ENCODE measurements at regions not wholly inside any gene's neighbourhood (a gene's known extent, or its start where the extent isn't known, plus 50 kb on each side); places are given as distances from the start of the nearest gene placed in this dataset.
"Not testable (repeated sequence)": the region's sequence is repeated elsewhere in the genome, so short reads cannot be mapped to it uniquely, and the experiment has no call there.

DNA sequence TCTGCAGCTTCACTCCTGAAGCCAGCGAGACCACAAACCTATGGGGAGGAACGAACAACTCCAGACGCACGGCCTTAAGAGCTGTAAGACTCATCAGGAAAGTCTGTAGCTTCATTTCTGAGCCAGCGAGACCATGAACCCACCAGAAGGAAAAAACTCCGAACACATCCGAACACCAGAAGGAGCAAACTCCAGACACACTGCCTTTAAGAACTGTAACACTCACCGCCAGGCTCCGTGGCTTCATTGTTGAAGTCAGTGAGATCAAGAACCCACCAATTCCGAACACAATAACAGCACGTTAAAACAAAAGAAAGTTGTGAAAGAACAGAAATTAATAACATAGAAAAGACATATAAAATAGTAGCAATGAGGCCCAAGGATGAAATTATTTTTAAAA is 300.5 kb upstream of the MDFIC2 start:
- CTCF ChIA-PET: no interaction called here
- no peaks in the 10 kb centered on the region for H3K27me3 ChIP-seq (replicated peaks; ENCODE audit: insufficient read depth, low read depth, low read length, poor library complexity)
- BruUV-seq (replicated peaks): no TSS peak
- H3K4me3 ChIP-seq (ENCODE audit: low read depth, low read length, poor library complexity, severe bottlenecking): no peak overlapping the region
- no peak overlapping the region for H3K27ac ChIP-seq (ENCODE audit: low read depth, low read length, poor library complexity, severe bottlenecking)
- DNase-seq (ENCODE audit: low spot score): no peak
- no peaks in the 10 kb centered on the region for H3K36me3 ChIP-seq (ENCODE audit: insufficient read depth, low read length, poor library complexity, severe bottlenecking)
- TF ChIP-seq EZH2 (IDR thresholded peaks at IDR 0.05; ENCODE audit: borderline replicate concordance, low read depth, low read length, poor library complexity, severe bottlenecking): no peak
- TF ChIP-seq, protein P1, sequence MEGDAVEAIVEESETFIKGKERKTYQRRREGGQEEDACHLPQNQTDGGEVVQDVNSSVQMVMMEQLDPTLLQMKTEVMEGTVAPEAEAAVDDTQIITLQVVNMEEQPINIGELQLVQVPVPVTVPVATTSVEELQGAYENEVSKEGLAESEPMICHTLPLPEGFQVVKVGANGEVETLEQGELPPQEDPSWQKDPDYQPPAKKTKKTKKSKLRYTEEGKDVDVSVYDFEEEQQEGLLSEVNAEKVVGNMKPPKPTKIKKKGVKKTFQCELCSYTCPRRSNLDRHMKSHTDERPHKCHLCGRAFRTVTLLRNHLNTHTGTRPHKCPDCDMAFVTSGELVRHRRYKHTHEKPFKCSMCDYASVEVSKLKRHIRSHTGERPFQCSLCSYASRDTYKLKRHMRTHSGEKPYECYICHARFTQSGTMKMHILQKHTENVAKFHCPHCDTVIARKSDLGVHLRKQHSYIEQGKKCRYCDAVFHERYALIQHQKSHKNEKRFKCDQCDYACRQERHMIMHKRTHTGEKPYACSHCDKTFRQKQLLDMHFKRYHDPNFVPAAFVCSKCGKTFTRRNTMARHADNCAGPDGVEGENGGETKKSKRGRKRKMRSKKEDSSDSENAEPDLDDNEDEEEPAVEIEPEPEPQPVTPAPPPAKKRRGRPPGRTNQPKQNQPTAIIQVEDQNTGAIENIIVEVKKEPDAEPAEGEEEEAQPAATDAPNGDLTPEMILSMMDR (conservative IDR thresholded peaks at IDR 0.05; ENCODE audit: low read depth, low read length): no peak
- intact Hi-C loops (cut with micrococcal nuclease; ENCODE audit: unreplicated experiment): no loop called here
- no peaks in the 10 kb centered on the region for H3K9me3 ChIP-seq (ENCODE audit: low read depth, low read length, poor library complexity, severe bottlenecking)
- POLR2A ChIA-PET (ENCODE audit: low non-redundant PET): no interaction called here
- H3K4me1 ChIP-seq (ENCODE audit: insufficient read depth, low read length, poor library complexity, severe bottlenecking): no peaks in the 10 kb centered on the region

DNA sequence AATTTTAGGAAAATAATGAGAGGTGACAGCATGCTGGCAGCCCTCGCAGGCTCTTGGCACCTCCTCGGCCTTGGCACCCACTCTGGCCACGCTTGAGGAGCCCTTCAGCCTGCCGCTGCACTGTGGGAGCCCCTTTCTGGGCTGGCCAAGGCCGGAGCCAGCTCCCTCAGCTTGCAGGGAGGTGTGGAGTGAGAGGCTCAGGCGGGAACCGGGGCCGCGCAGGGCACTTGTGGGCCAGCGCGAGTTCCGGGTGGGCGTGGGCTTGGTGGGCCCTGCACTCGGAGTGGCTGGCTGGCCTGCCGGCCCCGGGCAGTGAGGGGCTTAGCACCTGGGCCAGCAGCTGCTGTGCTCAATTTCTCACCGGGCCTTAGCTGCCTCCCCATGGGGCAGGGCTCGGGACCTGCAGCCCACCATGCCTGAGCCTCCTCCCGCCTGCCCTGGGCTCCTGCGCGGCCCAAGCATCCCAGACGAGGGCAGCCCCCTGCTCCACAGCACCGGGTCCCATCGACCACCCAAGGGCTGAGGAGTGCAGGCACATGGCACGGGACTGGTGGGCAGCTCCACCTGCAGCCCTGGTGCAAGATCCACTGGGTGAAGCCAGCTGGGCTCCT is 299.3 kb upstream of the MDFIC2 start:
- CTCF ChIA-PET; POLR2A ChIA-PET (ENCODE audit: low non-redundant PET): not testable (repeated sequence)

GRCh38 chr3:70608434-70608833 is 296.0 kb upstream of the MDFIC2 start:
- H3K9me3 ChIP-seq (ENCODE audit: low read depth, low read length, poor library complexity, severe bottlenecking): no peaks in the 10 kb centered on the region
- DNase-seq (ENCODE audit: low spot score): no peak
- H3K4me3 ChIP-seq (ENCODE audit: low read depth, low read length, poor library complexity, severe bottlenecking): no peak overlapping the region
- CTCF ChIA-PET: no interaction called here
- H3K36me3 ChIP-seq (ENCODE audit: insufficient read depth, low read length, poor library complexity, severe bottlenecking): no peaks in the 10 kb centered on the region
- intact Hi-C loops (cut with micrococcal nuclease; ENCODE audit: unreplicated experiment): no loop called here
- POLR2A ChIA-PET (ENCODE audit: low non-redundant PET): no interaction called here
- no peaks in the 10 kb centered on the region for H3K4me1 ChIP-seq (ENCODE audit: insufficient read depth, low read length, poor library complexity, severe bottlenecking)
- no peak for TF ChIP-seq EZH2 (IDR thresholded peaks at IDR 0.05; ENCODE audit: borderline replicate concordance, low read depth, low read length, poor library complexity, severe bottlenecking)
- TF ChIP-seq, protein P1 (conservative IDR thresholded peaks at IDR 0.05; ENCODE audit: low read depth, low read length): no peak
- no peaks in the 10 kb centered on the region for H3K27me3 ChIP-seq (replicated peaks; ENCODE audit: insufficient read depth, low read depth, low read length, poor library complexity)
- no peak overlapping the region for H3K27ac ChIP-seq (ENCODE audit: low read depth, low read length, poor library complexity, severe bottlenecking)
- BruUV-seq (replicated peaks): no TSS peak

More for the DNA sequence above, 299.3 kb upstream of the MDFIC2 start:
- BruUV-seq (replicated peaks); DNase-seq (ENCODE audit: low spot score); H3K4me1 ChIP-seq (ENCODE audit: insufficient read depth, low read length, poor library complexity, severe bottlenecking); H3K9me3 ChIP-seq (ENCODE audit: low read depth, low read length, poor library complexity, severe bottlenecking); H3K36me3 ChIP-seq (ENCODE audit: insufficient read depth, low read length, poor library complexity, severe bottlenecking); H3K27ac ChIP-seq (ENCODE audit: low read depth, low read length, poor library complexity, severe bottlenecking); intact Hi-C loops (cut with micrococcal nuclease; ENCODE audit: unreplicated experiment); H3K4me3 ChIP-seq (ENCODE audit: low read depth, low read length, poor library complexity, severe bottlenecking); H3K27me3 ChIP-seq (replicated peaks; ENCODE audit: insufficient read depth, low read depth, low read length, poor library complexity): not testable (repeated sequence)

GRCh38 chr3:70607469-70607868 is 295.0 kb upstream of the MDFIC2 start:
- Histone ChIP-seq H3K27ac (ENCODE audit: low read depth, low read length, poor library complexity, severe bottlenecking) (no peak overlapping the region), H3K4me1 (ENCODE audit: insufficient read depth, low read length, poor library complexity, severe bottlenecking) (no peaks in the 10 kb centered on the region), H3K4me3 (ENCODE audit: low read depth, low read length, poor library complexity, severe bottlenecking) (no peak overlapping the region), H3K36me3 (ENCODE audit: insufficient read depth, low read length, poor library complexity, severe bottlenecking) (no peaks in the 10 kb centered on the region), H3K9me3 (ENCODE audit: low read depth, low read length, poor library complexity, severe bottlenecking) (no peaks in the 10 kb centered on the region), H3K27me3 (replicated peaks; ENCODE audit: insufficient read depth, low read depth, low read length, poor library complexity) (no peaks in the 10 kb centered on the region)
- ChIA-PET CTCF (no interaction called here), POLR2A (ENCODE audit: low non-redundant PET) (no interaction called here)
- TF ChIP-seq EZH2 (IDR thresholded peaks at IDR 0.05; ENCODE audit: borderline replicate concordance, low read depth, low read length, poor library complexity, severe bottlenecking): no peak
- TF ChIP-seq, protein P1 (conservative IDR thresholded peaks at IDR 0.05; ENCODE audit: low read depth, low read length): no peak
- intact Hi-C loops (cut with micrococcal nuclease; ENCODE audit: unreplicated experiment): no loop called here
- no peak for DNase-seq (ENCODE audit: low spot score)
- BruUV-seq (replicated peaks): no TSS peak
